Osteoblast (primary cell): ENCODE measurements at regions not wholly inside any gene's neighbourhood (a gene's known extent, or its start where the extent isn't known, plus 50 kb on each side); places are given as distances from the start of the nearest gene placed in this dataset.

Experiments used
- DNase-seq: peaks from one replicate; pipeline ENCODE4 v3.0.0; 2011; ENCODE audit warnings: low spot score, mixed read lengths; ENCODE audit not compliant: insufficient read length; ENCODE audit errors: missing footprints
- H2AFZ ChIP-seq: 2 replicates; pipeline ENCODE4 v1.6.0; 2011; ENCODE audit warnings: mild to moderate bottlenecking, low read length
- H3K27ac ChIP-seq: 2 replicates; pipeline ENCODE4 v1.5.1; 2011; ENCODE audit warnings: mild to moderate bottlenecking, low read depth, low read length, moderate library complexity
- H3K27me3 ChIP-seq: 2 replicates; pipeline ENCODE4 v1.6.0; 2012; ENCODE audit warnings: mild to moderate bottlenecking, control low read depth, inconsistent platforms, low read length, moderate library complexity; ENCODE audit not compliant: insufficient read depth
- H3K36me3 ChIP-seq: 2 replicates; pipeline ENCODE4 v1.5.1; 2011; ENCODE audit warnings: mild to moderate bottlenecking, low read length, control low read depth, moderate library complexity; ENCODE audit not compliant: insufficient read depth
- H3K4me1 ChIP-seq: 2 replicates; pipeline ENCODE4 v1.5.1; 2011; ENCODE audit warnings: mild to moderate bottlenecking, low read length, control low read depth, moderate library complexity; ENCODE audit not compliant: insufficient read depth
- H3K4me2 ChIP-seq: 2 replicates; pipeline ENCODE4 v1.6.0; 2011; ENCODE audit warnings: mild to moderate bottlenecking, low read length; ENCODE audit not compliant: insufficient read depth
- H3K4me3 ChIP-seq: fragments of 200-600 bp; sonication (generic); 3 replicates; pipeline ENCODE4 v1.5.1; 2012; ENCODE audit warnings: mild to moderate bottlenecking, low read length, inconsistent platforms; ENCODE audit not compliant: insufficient read depth
- H3K79me2 ChIP-seq: 2 replicates; pipeline ENCODE4 v1.6.0; 2012; ENCODE audit warnings: mild to moderate bottlenecking, low read length, control low read depth, inconsistent platforms; ENCODE audit not compliant: insufficient read depth
- H3K9me3 ChIP-seq: 2 replicates; pipeline ENCODE4 v1.5.1; 2011; ENCODE audit warnings: low read depth, low read length, control low read depth
- H4K20me1 ChIP-seq: 2 replicates; pipeline ENCODE4 v1.6.0; 2012; ENCODE audit warnings: mild to moderate bottlenecking, low read length, control low read depth; ENCODE audit not compliant: insufficient read depth
- CTCF ChIP-seq: IDR thresholded peaks from 2 replicates; pipeline ENCODE4 v1.5.1; 2011; ENCODE audit warnings: mild to moderate bottlenecking, low read depth, low read length, moderate library complexity; ENCODE audit errors: extremely low read depth

- no peaks in the 10 kb centered on the region for H3K9me3 ChIP-seq
- H3K27me3 ChIP-seq, result no peaks in the 10 kb centered on the region
- DNase-seq, result no peak
- TF ChIP-seq CTCF, result no peak
- H3K4me2 ChIP-seq, result no peak overlapping the region
- no peak overlapping the region for H3K4me3 ChIP-seq
- H2AFZ ChIP-seq, result no peak overlapping the region
- H3K4me1 ChIP-seq, result no peaks in the 10 kb centered on the region
- H3K27ac ChIP-seq, result no peak overlapping the region
- H3K36me3 ChIP-seq, result no peaks in the 10 kb centered on the region
- no peaks in the 10 kb centered on the region for H3K79me2 ChIP-seq
- no peaks in the 10 kb centered on the region for H4K20me1 ChIP-seq
Measured at GRCh38 chr3:775178-775880, 317.5 kb upstream of the CNTN6 start.

- no peak overlapping the region for H3K4me3 ChIP-seq
- DNase-seq, result no peak
- H3K4me2 ChIP-seq, result no peak overlapping the region
- no peaks in the 10 kb centered on the region for H3K27me3 ChIP-seq
- H3K79me2 ChIP-seq, result no peaks in the 10 kb centered on the region
- H2AFZ ChIP-seq, result no peak overlapping the region
- H3K27ac ChIP-seq, result no peak overlapping the region
- no peaks in the 10 kb centered on the region for H3K4me1 ChIP-seq
- no peaks in the 10 kb centered on the region for H4K20me1 ChIP-seq
- H3K9me3 ChIP-seq, result no peaks in the 10 kb centered on the region
- no peak for TF ChIP-seq CTCF
- no peaks in the 10 kb centered on the region for H3K36me3 ChIP-seq
Measured at GRCh38 chr3:780505-780904, 312.3 kb upstream of the CNTN6 start.

- no peaks in the 10 kb centered on the region for H4K20me1 ChIP-seq
- DNase-seq, result no peak
- H3K27me3 ChIP-seq, result no peaks in the 10 kb centered on the region
- no peak for TF ChIP-seq CTCF
- no peak overlapping the region for H3K4me3 ChIP-seq
- no peaks in the 10 kb centered on the region for H3K79me2 ChIP-seq
- H3K27ac ChIP-seq, result no peak overlapping the region
- H3K36me3 ChIP-seq, result no peaks in the 10 kb centered on the region
- H3K9me3 ChIP-seq, result peaks cover 6% of the 10 kb centered on the region
- no peak overlapping the region for H2AFZ ChIP-seq
- no peaks in the 10 kb centered on the region for H3K4me1 ChIP-seq
- H3K4me2 ChIP-seq, result no peak overlapping the region
Measured at GRCh38 chr3:791442-791841, 301.4 kb upstream of the CNTN6 start.

- H3K27ac ChIP-seq, result no peak overlapping the region
- peaks cover 4% of the 10 kb centered on the region for H3K9me3 ChIP-seq
- no peak for DNase-seq
- no peaks in the 10 kb centered on the region for H3K4me1 ChIP-seq
- H4K20me1 ChIP-seq, result no peaks in the 10 kb centered on the region
- no peak overlapping the region for H3K4me2 ChIP-seq
- H3K27me3 ChIP-seq, result no peaks in the 10 kb centered on the region
- no peaks in the 10 kb centered on the region for H3K36me3 ChIP-seq
- no peaks in the 10 kb centered on the region for H3K79me2 ChIP-seq
- no peak overlapping the region for H2AFZ ChIP-seq
- H3K4me3 ChIP-seq, result no peak overlapping the region
- TF ChIP-seq CTCF, result no peak
Measured at GRCh38 chr3:792630-793029, 300.2 kb upstream of the CNTN6 start.
